WTC11 (cell line): ENCODE measurements at regions not wholly inside any gene's neighbourhood (a gene's known extent, or its start where the extent isn't known, plus 50 kb on each side); places are given as distances from the start of the nearest gene placed in this dataset.
"Not testable (repeated sequence)": the region's sequence is repeated elsewhere in the genome, so short reads cannot be mapped to it uniquely, and the experiment has no call there.

ENCODE experiments used
- ATAC-seq: fragments of 200-7000 bp; cut with Tn5 transposase; 2 replicates; pipeline ENCODE4 v1.10.0; 2021; ENCODE audit warnings: mild to moderate bottlenecking, moderate library complexity
- CTCF ChIA-PET: fragments of 300-600 bp; sonication (Branson Sonifier 250); formaldehyde crosslinking; loops from one replicate; lab custom pipeline; 2021; ENCODE audit warnings: antibody characterized with exemption; lab: Charles Lee
- POLR2A ChIA-PET: fragments of 350-600 bp; sonication (Branson Sonifier 250); formaldehyde crosslinking; loops from one replicate; lab custom pipeline; 2021; ENCODE audit warnings: antibody characterized with exemption; lab: Charles Lee
- DNase-seq: peaks from one replicate; pipeline ENCODE4 v3.0.0; 2021; ENCODE audit warnings: low spot score
- H3K27ac Mint-ChIP-seq: 2 replicates; pipeline ENCODE4 v1.8.0; 2021; ENCODE audit warnings: mixed read lengths
- H3K27me3 Mint-ChIP-seq: 2 replicates; pipeline ENCODE4 v1.8.0; 2021; ENCODE audit warnings: low read depth, mild to moderate bottlenecking, moderate library complexity, mixed read lengths
- H3K36me3 Mint-ChIP-seq: 2 replicates; pipeline ENCODE4 v1.8.0; 2021; ENCODE audit warnings: mixed read lengths
- H3K4me1 Mint-ChIP-seq: 2 replicates; pipeline ENCODE4 v1.8.0; 2022; ENCODE audit warnings: mixed read lengths
- H3K4me3 Mint-ChIP-seq: 2 replicates; pipeline ENCODE4 v1.8.0; 2021; ENCODE audit warnings: mild to moderate bottlenecking, moderate library complexity, mixed read lengths
- H3K9me3 Mint-ChIP-seq: 2 replicates; pipeline ENCODE4 v1.8.0; 2021; ENCODE audit warnings: mixed read lengths
- ARID4B ChIP-seq: sonication (generic); formaldehyde crosslinking; IDR thresholded peaks from 2 replicates; pipeline ENCODE4 v1.8.0; 2023; ENCODE audit warnings: missing genetic modification reagents, mild to moderate bottlenecking, borderline replicate concordance
- ATF3 ChIP-seq: sonication (generic); formaldehyde crosslinking; conservative IDR thresholded peaks from 2 replicates; pipeline ENCODE4 v1.8.1; 2022; ENCODE audit warnings: mild to moderate bottlenecking, missing genetic modification reagents
- ATF6 ChIP-seq: sonication (generic); formaldehyde crosslinking; IDR thresholded peaks from 2 replicates; pipeline ENCODE4 v1.8.1; 2023; ENCODE audit warnings: mild to moderate bottlenecking, missing genetic modification reagents
- IRF1 ChIP-seq: sonication (generic); formaldehyde crosslinking; IDR thresholded peaks from 2 replicates; pipeline ENCODE4 v1.8.0; 2023; ENCODE audit warnings: missing genetic modification reagents
- JAZF1 ChIP-seq: fragments of 250-450 bp; sonication (Bioruptor Pico); IDR thresholded peaks from 2 replicates; pipeline ENCODE4 v1.9.0; 2021; ENCODE audit warnings: moderate library complexity, mild to moderate bottlenecking, inconsistent platforms
- NR2C2 ChIP-seq: sonication (generic); formaldehyde crosslinking; IDR thresholded peaks from 2 replicates; pipeline ENCODE4 v1.8.0; 2022; ENCODE audit warnings: mild to moderate bottlenecking, missing genetic modification reagents
- PREB ChIP-seq: sonication (generic); formaldehyde crosslinking; IDR thresholded peaks from 2 replicates; pipeline ENCODE4 v1.8.1; 2022; ENCODE audit warnings: mild to moderate bottlenecking, missing genetic modification reagents, moderate library complexity, borderline replicate concordance
- RELA ChIP-seq: sonication (generic); formaldehyde crosslinking; IDR thresholded peaks from 2 replicates; pipeline ENCODE4 v1.8.1; 2022; ENCODE audit warnings: missing genetic modification reagents, mild to moderate bottlenecking, borderline replicate concordance
- RORB ChIP-seq: fragments of 250-450 bp; sonication (Bioruptor Pico); IDR thresholded peaks from 2 replicates; pipeline ENCODE4 v1.9.0; 2021; ENCODE audit warnings: mild to moderate bottlenecking
- STAT6 ChIP-seq: sonication (generic); formaldehyde crosslinking; conservative IDR thresholded peaks from 2 replicates; pipeline ENCODE4 v1.8.1; 2023; ENCODE audit warnings: mild to moderate bottlenecking, low read depth, missing genetic modification reagents, moderate library complexity
- USF1 ChIP-seq: sonication (generic); formaldehyde crosslinking; IDR thresholded peaks from 2 replicates; pipeline ENCODE4 v1.8.0; 2022; ENCODE audit warnings: mild to moderate bottlenecking, missing genetic modification reagents
- ZBTB21 ChIP-seq: sonication (generic); formaldehyde crosslinking; IDR thresholded peaks from 2 replicates; pipeline ENCODE4 v1.8.1; 2023; ENCODE audit warnings: mild to moderate bottlenecking, missing genetic modification reagents, borderline replicate concordance
- ZNF317 ChIP-seq: sonication (generic); formaldehyde crosslinking; IDR thresholded peaks from 2 replicates; pipeline ENCODE4 v1.8.1; 2023; ENCODE audit warnings: low read depth, mild to moderate bottlenecking, moderate library complexity, missing genetic modification reagents, borderline replicate concordance
- ZNF416 ChIP-seq: fragments of 250-450 bp; sonication (Bioruptor Pico); IDR thresholded peaks from 2 replicates; pipeline ENCODE4 v1.9.0; 2021; ENCODE audit warnings: mild to moderate bottlenecking, inconsistent platforms
- ZNF671 ChIP-seq: fragments of 250-450 bp; sonication (Bioruptor Pico); IDR thresholded peaks from 2 replicates; pipeline ENCODE4 v1.8.0; 2021; ENCODE audit warnings: mild to moderate bottlenecking
- TF ChIP-seq, protein P1 (sequence below): sonication (generic); formaldehyde crosslinking; IDR thresholded peaks from 2 replicates; pipeline ENCODE4 v1.8.1; 2023; ENCODE audit warnings: mild to moderate bottlenecking, missing genetic modification reagents, moderate library complexity
- TF ChIP-seq, protein P2 (sequence below): fragments of 250-450 bp; sonication (Bioruptor Pico); IDR thresholded peaks from 2 replicates; pipeline ENCODE4 v1.9.0; 2021; ENCODE audit warnings: mild to moderate bottlenecking
- TF ChIP-seq, protein P3 (sequence below): sonication (generic); formaldehyde crosslinking; IDR thresholded peaks from 2 replicates; pipeline ENCODE4 v1.8.1; 2022; ENCODE audit warnings: mild to moderate bottlenecking, moderate library complexity, missing genetic modification reagents

- TF ChIP-seq USF1 (CRISPR knock-in tag) (no peak), ZBTB21 (CRISPR knock-in tag) (no peak), ZNF317 (CRISPR knock-in tag) (no peak), ATF6 (CRISPR knock-in tag) (no peak), RELA (CRISPR knock-in tag) (no peak), RORB (CRISPR knock-in tag) (no peak), ARID4B (no peak), JAZF1 (no peak), PREB (CRISPR knock-in tag) (no peak), STAT6 (CRISPR knock-in tag) (no peak), IRF1 (CRISPR knock-in tag) (no peak), ZNF416 (CRISPR knock-in tag) (no peak), ZNF671 (CRISPR knock-in tag) (no peak), ATF3 (CRISPR knock-in tag) (no peak), NR2C2 (CRISPR knock-in tag) (no peak)
- TF ChIP-seq, protein P1, sequence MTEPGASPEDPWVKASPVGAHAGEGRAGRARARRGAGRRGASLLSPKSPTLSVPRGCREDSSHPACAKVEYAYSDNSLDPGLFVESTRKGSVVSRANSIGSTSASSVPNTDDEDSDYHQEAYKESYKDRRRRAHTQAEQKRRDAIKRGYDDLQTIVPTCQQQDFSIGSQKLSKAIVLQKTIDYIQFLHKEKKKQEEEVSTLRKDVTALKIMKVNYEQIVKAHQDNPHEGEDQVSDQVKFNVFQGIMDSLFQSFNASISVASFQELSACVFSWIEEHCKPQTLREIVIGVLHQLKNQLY (CRISPR knock-in tag) = no peak
- TF ChIP-seq, protein P2, sequence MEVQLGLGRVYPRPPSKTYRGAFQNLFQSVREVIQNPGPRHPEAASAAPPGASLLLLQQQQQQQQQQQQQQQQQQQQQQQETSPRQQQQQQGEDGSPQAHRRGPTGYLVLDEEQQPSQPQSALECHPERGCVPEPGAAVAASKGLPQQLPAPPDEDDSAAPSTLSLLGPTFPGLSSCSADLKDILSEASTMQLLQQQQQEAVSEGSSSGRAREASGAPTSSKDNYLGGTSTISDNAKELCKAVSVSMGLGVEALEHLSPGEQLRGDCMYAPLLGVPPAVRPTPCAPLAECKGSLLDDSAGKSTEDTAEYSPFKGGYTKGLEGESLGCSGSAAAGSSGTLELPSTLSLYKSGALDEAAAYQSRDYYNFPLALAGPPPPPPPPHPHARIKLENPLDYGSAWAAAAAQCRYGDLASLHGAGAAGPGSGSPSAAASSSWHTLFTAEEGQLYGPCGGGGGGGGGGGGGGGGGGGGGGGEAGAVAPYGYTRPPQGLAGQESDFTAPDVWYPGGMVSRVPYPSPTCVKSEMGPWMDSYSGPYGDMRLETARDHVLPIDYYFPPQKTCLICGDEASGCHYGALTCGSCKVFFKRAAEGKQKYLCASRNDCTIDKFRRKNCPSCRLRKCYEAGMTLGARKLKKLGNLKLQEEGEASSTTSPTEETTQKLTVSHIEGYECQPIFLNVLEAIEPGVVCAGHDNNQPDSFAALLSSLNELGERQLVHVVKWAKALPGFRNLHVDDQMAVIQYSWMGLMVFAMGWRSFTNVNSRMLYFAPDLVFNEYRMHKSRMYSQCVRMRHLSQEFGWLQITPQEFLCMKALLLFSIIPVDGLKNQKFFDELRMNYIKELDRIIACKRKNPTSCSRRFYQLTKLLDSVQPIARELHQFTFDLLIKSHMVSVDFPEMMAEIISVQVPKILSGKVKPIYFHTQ = no peak
- TF ChIP-seq, protein P3, sequence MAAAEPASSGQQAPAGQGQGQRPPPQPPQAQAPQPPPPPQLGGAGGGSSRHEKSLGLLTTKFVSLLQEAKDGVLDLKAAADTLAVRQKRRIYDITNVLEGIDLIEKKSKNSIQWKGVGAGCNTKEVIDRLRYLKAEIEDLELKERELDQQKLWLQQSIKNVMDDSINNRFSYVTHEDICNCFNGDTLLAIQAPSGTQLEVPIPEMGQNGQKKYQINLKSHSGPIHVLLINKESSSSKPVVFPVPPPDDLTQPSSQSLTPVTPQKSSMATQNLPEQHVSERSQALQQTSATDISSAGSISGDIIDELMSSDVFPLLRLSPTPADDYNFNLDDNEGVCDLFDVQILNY (CRISPR knock-in tag) = no peak
- peaks cover 54% of the 10 kb centered on the region for H3K9me3 Mint-ChIP-seq
- no peak for ATAC-seq
Measured at GRCh38 chr6:58198301-58198700, 880.9 kb downstream of the PRIM2 start.

GRCh38 chr6:58237124-58237523 lies 919.7 kb downstream of the PRIM2 start:
- Mint-ChIP-seq H3K9me3 (peaks cover 95% of the 10 kb centered on the region), H3K36me3 (peaks cover 81% of the 10 kb centered on the region)
- DNase-seq, CTCF ChIA-PET, ATAC-seq, POLR2A ChIA-PET, H3K27ac Mint-ChIP-seq, H3K4me1 Mint-ChIP-seq, H3K4me3 Mint-ChIP-seq, H3K27me3 Mint-ChIP-seq: not testable (repeated sequence)

More at GRCh38 chr6:58198301-58198700, 880.9 kb downstream of the PRIM2 start:
- Mint-ChIP-seq H3K4me3 (no peak overlapping the region), H3K27me3 (no peaks in the 10 kb centered on the region; the same call in 1 of the 2 replicates), H3K36me3 (peaks cover 46% of the 10 kb centered on the region), H3K4me1 (no peaks in the 10 kb centered on the region), H3K27ac (no peak overlapping the region)
- CTCF ChIA-PET = no interaction called here
- no peak for DNase-seq
- POLR2A ChIA-PET = no interaction called here
